ENCODE measurements at regions not wholly inside any gene's neighbourhood (a gene's known extent, or its start where the extent isn't known, plus 50 kb on each side); places are given as distances from the start of the nearest gene placed in this dataset.

DNA sequence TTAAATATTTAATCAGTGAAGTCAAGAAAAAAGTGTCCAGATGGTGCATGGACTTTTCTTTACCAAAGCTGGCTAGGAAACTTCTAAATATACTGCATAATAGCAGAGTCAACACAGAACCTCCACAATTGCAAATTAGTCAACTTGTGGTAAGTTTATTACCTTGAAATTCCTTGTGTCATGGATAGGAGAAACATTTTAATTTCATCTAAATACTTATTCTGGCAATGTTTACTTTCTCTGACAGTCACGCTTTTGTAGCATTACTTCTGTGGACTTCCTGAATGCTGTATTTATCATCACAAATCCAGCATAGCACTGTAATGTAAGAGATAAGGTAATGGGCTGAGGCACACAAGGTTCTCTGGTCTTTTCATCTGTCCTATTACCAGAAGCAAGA lies 2266.1 kb downstream of the PCDH7 start:
- no peak overlapping the region for H3K4me3 Mint-ChIP-seq (ENCODE audit: unreplicated experiment)
- no peak overlapping the region for H3K27ac Mint-ChIP-seq (ENCODE audit: unreplicated experiment)
- peaks cover 34% of the 10 kb centered on the region for H3K4me1 Mint-ChIP-seq (ENCODE audit: unreplicated experiment)
- no peaks in the 10 kb centered on the region for H3K36me3 Mint-ChIP-seq (ENCODE audit: unreplicated experiment)
- no peaks in the 10 kb centered on the region for H3K27me3 Mint-ChIP-seq (ENCODE audit: unreplicated experiment)
- TF ChIP-seq, protein P1, sequence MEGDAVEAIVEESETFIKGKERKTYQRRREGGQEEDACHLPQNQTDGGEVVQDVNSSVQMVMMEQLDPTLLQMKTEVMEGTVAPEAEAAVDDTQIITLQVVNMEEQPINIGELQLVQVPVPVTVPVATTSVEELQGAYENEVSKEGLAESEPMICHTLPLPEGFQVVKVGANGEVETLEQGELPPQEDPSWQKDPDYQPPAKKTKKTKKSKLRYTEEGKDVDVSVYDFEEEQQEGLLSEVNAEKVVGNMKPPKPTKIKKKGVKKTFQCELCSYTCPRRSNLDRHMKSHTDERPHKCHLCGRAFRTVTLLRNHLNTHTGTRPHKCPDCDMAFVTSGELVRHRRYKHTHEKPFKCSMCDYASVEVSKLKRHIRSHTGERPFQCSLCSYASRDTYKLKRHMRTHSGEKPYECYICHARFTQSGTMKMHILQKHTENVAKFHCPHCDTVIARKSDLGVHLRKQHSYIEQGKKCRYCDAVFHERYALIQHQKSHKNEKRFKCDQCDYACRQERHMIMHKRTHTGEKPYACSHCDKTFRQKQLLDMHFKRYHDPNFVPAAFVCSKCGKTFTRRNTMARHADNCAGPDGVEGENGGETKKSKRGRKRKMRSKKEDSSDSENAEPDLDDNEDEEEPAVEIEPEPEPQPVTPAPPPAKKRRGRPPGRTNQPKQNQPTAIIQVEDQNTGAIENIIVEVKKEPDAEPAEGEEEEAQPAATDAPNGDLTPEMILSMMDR (IDR thresholded peaks at IDR 0.05), result no peak
- peaks cover 4% of the 10 kb centered on the region for H3K9me3 Mint-ChIP-seq (ENCODE audit: unreplicated experiment)
- no peak for DNase-seq (ENCODE audit: extremely low spot score, unreplicated experiment)

DNA sequence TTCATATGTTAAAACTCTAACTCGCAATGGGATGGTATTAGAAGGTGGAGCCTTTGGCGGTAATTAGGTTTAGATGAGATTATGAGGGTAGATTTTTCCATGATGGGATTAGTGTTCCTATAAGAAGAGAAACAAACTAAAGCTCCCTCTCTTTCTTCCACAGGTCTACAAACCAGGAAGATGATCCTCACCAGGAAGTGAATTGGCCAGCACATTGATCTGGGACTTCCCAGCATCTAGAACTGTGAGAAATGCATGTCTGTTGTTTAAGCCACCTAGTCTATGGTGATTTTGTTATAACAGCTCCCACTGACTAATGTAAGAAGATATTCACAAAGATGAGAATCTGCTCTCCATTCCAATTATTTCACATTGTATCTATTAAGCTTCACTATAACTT lies 2266.9 kb downstream of the PCDH7 start:
- H3K4me3 Mint-ChIP-seq (ENCODE audit: unreplicated experiment), result no peak overlapping the region
- no peaks in the 10 kb centered on the region for H3K36me3 Mint-ChIP-seq (ENCODE audit: unreplicated experiment)
- H3K4me1 Mint-ChIP-seq (ENCODE audit: unreplicated experiment), result peaks cover 34% of the 10 kb centered on the region

DNA sequence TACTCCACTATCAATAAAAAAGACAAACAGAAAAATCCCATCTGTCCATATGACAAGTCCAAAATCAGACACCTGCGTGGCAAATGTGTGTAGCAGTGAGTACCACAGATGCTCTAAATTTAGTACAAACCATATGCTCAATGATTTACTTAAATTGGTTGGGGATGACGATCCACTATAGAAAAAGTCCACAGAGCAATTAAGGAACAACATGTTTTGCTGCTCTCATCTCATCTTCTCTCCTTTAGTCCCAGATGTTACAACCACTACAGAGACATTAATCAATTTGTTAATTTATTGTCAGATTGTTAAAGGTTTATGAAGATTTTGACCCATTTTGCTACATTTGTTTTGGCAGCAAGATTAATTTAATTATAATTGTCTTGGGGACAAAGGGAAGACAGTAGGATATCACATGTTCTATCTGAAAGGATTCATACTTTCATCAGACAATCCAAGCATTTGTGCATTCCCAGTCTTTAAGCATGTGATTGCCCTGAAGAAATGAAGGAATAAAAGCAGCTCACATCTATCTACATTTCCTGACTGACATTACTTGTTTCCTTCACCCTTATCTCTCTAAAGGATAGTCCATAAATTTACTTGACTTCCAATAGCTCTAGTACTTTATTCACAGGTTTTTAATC lies 2268.1 kb downstream of the PCDH7 start:
- H3K4me3 Mint-ChIP-seq (ENCODE audit: unreplicated experiment), result no peak overlapping the region
- H3K27me3 Mint-ChIP-seq (ENCODE audit: unreplicated experiment), result no peaks in the 10 kb centered on the region
- H3K36me3 Mint-ChIP-seq (ENCODE audit: unreplicated experiment), result no peaks in the 10 kb centered on the region
- H3K4me1 Mint-ChIP-seq (ENCODE audit: unreplicated experiment), result peaks cover 37% of the 10 kb centered on the region
- TF ChIP-seq, protein P1 (IDR thresholded peaks at IDR 0.05), result no peak
- DNase-seq (ENCODE audit: extremely low spot score, unreplicated experiment), result no peak
- no peaks in the 10 kb centered on the region for H3K9me3 Mint-ChIP-seq (ENCODE audit: unreplicated experiment)
- no peak overlapping the region for H3K27ac Mint-ChIP-seq (ENCODE audit: unreplicated experiment)

More for the DNA sequence above, 2266.9 kb downstream of the PCDH7 start:
- Mint-ChIP-seq H3K27me3 (ENCODE audit: unreplicated experiment) (no peaks in the 10 kb centered on the region), H3K27ac (ENCODE audit: unreplicated experiment) (no peak overlapping the region), H3K9me3 (ENCODE audit: unreplicated experiment) (no peaks in the 10 kb centered on the region)
- TF ChIP-seq, protein P1 (IDR thresholded peaks at IDR 0.05), result no peak
- no peak for DNase-seq (ENCODE audit: extremely low spot score, unreplicated experiment)

DNA sequence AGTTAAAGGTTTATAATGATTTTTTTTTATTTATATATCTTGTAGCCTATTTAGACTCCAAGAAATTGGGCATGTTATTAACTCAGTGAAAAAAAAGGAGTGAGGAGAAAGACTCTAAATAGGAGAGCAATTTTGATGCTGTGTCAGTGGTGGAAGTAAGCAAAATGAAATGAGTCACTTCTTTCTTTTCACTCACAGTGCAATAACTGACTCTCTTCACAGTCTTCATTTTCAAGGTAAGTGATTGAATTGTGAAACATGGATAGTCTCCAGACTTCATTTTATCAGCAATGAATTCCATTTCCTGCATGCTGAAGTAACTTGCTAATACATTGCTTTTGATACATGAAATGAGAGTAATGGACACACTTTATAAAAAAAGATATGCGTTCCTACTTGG lies 2271.5 kb downstream of the PCDH7 start:
- Mint-ChIP-seq H3K27me3 (ENCODE audit: unreplicated experiment) (no peaks in the 10 kb centered on the region), H3K4me1 (ENCODE audit: unreplicated experiment) (peaks cover 6% of the 10 kb centered on the region), H3K36me3 (ENCODE audit: unreplicated experiment) (no peaks in the 10 kb centered on the region), H3K4me3 (ENCODE audit: unreplicated experiment) (no peak overlapping the region), H3K9me3 (ENCODE audit: unreplicated experiment) (no peaks in the 10 kb centered on the region), H3K27ac (ENCODE audit: unreplicated experiment) (no peak overlapping the region)
- no peak for DNase-seq (ENCODE audit: extremely low spot score, unreplicated experiment)
- TF ChIP-seq, protein P1 (IDR thresholded peaks at IDR 0.05), result no peak

DNA sequence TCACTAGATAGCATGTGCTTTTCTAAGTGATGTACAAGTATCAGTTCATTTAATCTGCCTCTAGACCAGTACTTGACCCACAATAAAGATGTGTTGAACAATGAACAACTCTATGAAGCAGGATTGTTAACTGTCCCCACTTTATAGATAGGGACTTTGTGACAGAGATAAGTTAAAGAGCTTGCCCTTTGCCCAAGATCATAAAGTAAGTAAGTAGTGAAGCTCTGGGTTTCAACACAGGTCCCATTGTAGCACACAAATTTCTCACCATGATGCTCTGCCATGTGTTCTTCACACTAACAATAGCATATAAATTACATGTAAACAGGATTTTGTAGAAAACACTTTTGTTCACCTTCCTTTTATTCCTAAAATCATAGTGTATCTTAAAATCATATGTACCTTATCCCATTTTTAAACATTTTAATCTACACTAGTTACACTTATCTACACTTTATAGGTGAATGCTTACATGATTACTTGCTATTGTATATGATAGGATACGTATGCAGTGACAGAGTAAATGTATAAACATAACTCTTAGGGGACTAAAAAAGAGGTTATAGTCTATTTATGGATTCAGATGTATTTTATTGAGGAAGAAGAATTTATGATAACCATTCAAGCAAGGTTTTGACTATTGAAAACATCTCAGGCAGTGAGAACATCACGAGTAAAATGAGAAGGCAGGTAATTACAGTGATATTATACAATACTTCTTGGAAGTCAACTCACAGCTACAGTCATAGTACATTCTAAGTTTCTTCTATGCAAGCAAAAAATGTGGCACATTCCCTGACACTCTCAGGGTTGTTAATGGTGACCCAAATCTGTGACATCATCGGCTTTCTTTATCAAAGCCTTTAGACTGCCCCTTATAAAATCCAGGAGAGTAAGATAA lies 2275.1 kb downstream of the PCDH7 start:
- Mint-ChIP-seq H3K27me3 (ENCODE audit: unreplicated experiment) (no peaks in the 10 kb centered on the region), H3K36me3 (ENCODE audit: unreplicated experiment) (no peaks in the 10 kb centered on the region), H3K27ac (ENCODE audit: unreplicated experiment) (no peak overlapping the region), H3K4me1 (ENCODE audit: unreplicated experiment) (peaks cover 3% of the 10 kb centered on the region), H3K9me3 (ENCODE audit: unreplicated experiment) (no peaks in the 10 kb centered on the region), H3K4me3 (ENCODE audit: unreplicated experiment) (no peak overlapping the region)
- TF ChIP-seq, protein P1 (IDR thresholded peaks at IDR 0.05), result no peak
- no peak for DNase-seq (ENCODE audit: extremely low spot score, unreplicated experiment)
